Panc1 (cell line): ENCODE measurements at regions not wholly inside any gene's neighbourhood (a gene's known extent, or its start where the extent isn't known, plus 50 kb on each side); places are given as distances from the start of the nearest gene placed in this dataset.

Source experiments
- POLR2AphosphoS5 ChIP-seq: IDR thresholded peaks from 2 replicates; pipeline ENCODE4 v1.6.1; 2012; ENCODE audit warnings: mild to moderate bottlenecking, low read depth, low read length, moderate library complexity
- SIN3A ChIP-seq: IDR thresholded peaks from 2 replicates; pipeline ENCODE4 v1.6.1; 2012; ENCODE audit warnings: low read depth, mild to moderate bottlenecking, low read length, moderate library complexity, borderline replicate concordance; ENCODE audit not compliant: insufficient read depth
- TCF7L2 ChIP-seq: IDR thresholded peaks from 2 replicates; pipeline ENCODE4 v1.6.1; 2011; ENCODE audit warnings: mild to moderate bottlenecking, low read depth, low read length, inconsistent platforms
- TF ChIP-seq, protein P1 (sequence below): fragments of 450-650 bp; IDR thresholded peaks from 2 replicates; pipeline ENCODE4 v1.5.1; 2017; ENCODE audit warnings: mild to moderate bottlenecking
- TF ChIP-seq, protein P2 (sequence below), 2 experiments: IDR thresholded peaks; 2 replicates each; pipeline ENCODE4 v1.6.1; 2011 to 2012; ENCODE audit warnings: low read depth in 2 of 2, control low read depth in 1 of 2, low read length in 1 of 2, mild to moderate bottlenecking in 1 of 2, moderate library complexity in 1 of 2; ENCODE audit not compliant: insufficient read depth in 1 of 2

DNA sequence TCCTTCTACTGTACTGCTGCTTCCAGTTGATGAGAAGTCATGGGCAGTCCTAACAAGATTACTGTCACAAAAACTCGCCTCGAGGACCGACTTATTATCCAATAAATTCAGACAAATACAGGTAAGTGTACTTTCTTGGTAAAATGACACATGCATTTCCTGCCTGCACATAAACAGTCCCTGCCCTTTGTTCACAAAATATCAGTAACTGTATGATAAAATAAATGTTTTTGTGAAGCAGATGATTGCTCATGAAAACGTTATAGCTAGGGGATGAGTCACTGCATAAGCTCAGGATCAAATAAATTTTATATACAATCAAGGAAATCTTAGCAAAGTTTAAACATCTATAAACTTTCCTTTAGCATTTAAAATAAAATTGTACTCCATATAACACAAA, 164.5 kb upstream of the RIPOR2 start:
- TF ChIP-seq, protein P1, sequence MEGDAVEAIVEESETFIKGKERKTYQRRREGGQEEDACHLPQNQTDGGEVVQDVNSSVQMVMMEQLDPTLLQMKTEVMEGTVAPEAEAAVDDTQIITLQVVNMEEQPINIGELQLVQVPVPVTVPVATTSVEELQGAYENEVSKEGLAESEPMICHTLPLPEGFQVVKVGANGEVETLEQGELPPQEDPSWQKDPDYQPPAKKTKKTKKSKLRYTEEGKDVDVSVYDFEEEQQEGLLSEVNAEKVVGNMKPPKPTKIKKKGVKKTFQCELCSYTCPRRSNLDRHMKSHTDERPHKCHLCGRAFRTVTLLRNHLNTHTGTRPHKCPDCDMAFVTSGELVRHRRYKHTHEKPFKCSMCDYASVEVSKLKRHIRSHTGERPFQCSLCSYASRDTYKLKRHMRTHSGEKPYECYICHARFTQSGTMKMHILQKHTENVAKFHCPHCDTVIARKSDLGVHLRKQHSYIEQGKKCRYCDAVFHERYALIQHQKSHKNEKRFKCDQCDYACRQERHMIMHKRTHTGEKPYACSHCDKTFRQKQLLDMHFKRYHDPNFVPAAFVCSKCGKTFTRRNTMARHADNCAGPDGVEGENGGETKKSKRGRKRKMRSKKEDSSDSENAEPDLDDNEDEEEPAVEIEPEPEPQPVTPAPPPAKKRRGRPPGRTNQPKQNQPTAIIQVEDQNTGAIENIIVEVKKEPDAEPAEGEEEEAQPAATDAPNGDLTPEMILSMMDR = no peak
- TF ChIP-seq SIN3A (no peak), POLR2AphosphoS5 (no peak), TCF7L2 (no peak)
- TF ChIP-seq, protein P2, sequence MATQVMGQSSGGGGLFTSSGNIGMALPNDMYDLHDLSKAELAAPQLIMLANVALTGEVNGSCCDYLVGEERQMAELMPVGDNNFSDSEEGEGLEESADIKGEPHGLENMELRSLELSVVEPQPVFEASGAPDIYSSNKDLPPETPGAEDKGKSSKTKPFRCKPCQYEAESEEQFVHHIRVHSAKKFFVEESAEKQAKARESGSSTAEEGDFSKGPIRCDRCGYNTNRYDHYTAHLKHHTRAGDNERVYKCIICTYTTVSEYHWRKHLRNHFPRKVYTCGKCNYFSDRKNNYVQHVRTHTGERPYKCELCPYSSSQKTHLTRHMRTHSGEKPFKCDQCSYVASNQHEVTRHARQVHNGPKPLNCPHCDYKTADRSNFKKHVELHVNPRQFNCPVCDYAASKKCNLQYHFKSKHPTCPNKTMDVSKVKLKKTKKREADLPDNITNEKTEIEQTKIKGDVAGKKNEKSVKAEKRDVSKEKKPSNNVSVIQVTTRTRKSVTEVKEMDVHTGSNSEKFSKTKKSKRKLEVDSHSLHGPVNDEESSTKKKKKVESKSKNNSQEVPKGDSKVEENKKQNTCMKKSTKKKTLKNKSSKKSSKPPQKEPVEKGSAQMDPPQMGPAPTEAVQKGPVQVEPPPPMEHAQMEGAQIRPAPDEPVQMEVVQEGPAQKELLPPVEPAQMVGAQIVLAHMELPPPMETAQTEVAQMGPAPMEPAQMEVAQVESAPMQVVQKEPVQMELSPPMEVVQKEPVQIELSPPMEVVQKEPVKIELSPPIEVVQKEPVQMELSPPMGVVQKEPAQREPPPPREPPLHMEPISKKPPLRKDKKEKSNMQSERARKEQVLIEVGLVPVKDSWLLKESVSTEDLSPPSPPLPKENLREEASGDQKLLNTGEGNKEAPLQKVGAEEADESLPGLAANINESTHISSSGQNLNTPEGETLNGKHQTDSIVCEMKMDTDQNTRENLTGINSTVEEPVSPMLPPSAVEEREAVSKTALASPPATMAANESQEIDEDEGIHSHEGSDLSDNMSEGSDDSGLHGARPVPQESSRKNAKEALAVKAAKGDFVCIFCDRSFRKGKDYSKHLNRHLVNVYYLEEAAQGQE (IDR thresholded peaks at IDR 0.05; ENCODE audit: insufficient read depth in 1 of 2, low read depth in 2 of 2, low read length in 1 of 2) = no peak
